Hepatocyte (in vitro differentiated cells): ENCODE measurements at regions not wholly inside any gene's neighbourhood (a gene's known extent, or its start where the extent isn't known, plus 50 kb on each side); places are given as distances from the start of the nearest gene placed in this dataset.

Experiments
- DNase-seq: peaks from one replicate; pipeline ENCODE4 v3.0.0-alpha.2; 2016; ENCODE audit warnings: low spot score
- H2AFZ ChIP-seq: fragments of 200-600 bp; sonication (generic); 2 replicates; pipeline ENCODE4 v1.6.0; 2016; ENCODE audit warnings: antibody characterized with exemption, mild to moderate bottlenecking
- H3K27ac ChIP-seq: fragments of 200-600 bp; sonication (generic); 2 replicates; pipeline ENCODE4 v1.5.1; 2016; ENCODE audit warnings: mild to moderate bottlenecking
- H3K27me3 ChIP-seq: fragments of 200-600 bp; sonication (generic); 2 replicates; pipeline ENCODE4 v1.6.1; 2016
- H3K36me3 ChIP-seq: fragments of 200-600 bp; sonication (generic); replicated peaks from 2 replicates; pipeline ENCODE4 v1.5.1; 2016; ENCODE audit warnings: low read depth; ENCODE audit not compliant: insufficient read depth
- H3K4me1 ChIP-seq: fragments of 200-600 bp; sonication (generic); 2 replicates; pipeline ENCODE4 v1.5.1; 2016; ENCODE audit warnings: mild to moderate bottlenecking, moderate library complexity; ENCODE audit not compliant: insufficient read depth
- H3K4me2 ChIP-seq: fragments of 200-600 bp; sonication (generic); 2 replicates; pipeline ENCODE4 v1.6.0; 2016
- H3K4me3 ChIP-seq: fragments of 200-600 bp; sonication (generic); 2 replicates; pipeline ENCODE4 v1.5.1; 2016; ENCODE audit warnings: mild to moderate bottlenecking
- H3K79me2 ChIP-seq: fragments of 200-600 bp; sonication (generic); 2 replicates; pipeline ENCODE4 v1.6.0; 2017; ENCODE audit warnings: mild to moderate bottlenecking
- H3K9me2 ChIP-seq: fragments of 200-600 bp; sonication (generic); replicated peaks from 2 replicates; pipeline ENCODE4 v1.6.0; 2017; ENCODE audit warnings: mild to moderate bottlenecking; ENCODE audit not compliant: insufficient read depth
- H3K9me3 ChIP-seq: fragments of 200-600 bp; sonication (generic); 2 replicates; pipeline ENCODE4 v1.5.1; 2016; ENCODE audit warnings: low read depth, mild to moderate bottlenecking
- H4K20me1 ChIP-seq: fragments of 200-600 bp; sonication (generic); 2 replicates; pipeline ENCODE4 v1.6.0; 2016; ENCODE audit warnings: mild to moderate bottlenecking; ENCODE audit not compliant: insufficient read depth, poor library complexity, severe bottlenecking
- CTCF ChIP-seq: fragments of 200-600 bp; sonication (generic); IDR thresholded peaks from 2 replicates; pipeline ENCODE4 v1.5.1; 2016; ENCODE audit warnings: antibody characterized with exemption, mild to moderate bottlenecking; ENCODE audit not compliant: poor library complexity
- EZH2 ChIP-seq: fragments of 200-600 bp; sonication (generic); IDR thresholded peaks from 2 replicates; pipeline ENCODE4 v1.6.1; 2016; ENCODE audit warnings: antibody characterized with exemption, mild to moderate bottlenecking, borderline replicate concordance
- EZH2phosphoT487 ChIP-seq: fragments of 200-600 bp; sonication (generic); IDR thresholded peaks from one replicate; pipeline ENCODE4 v1.6.1; 2018; ENCODE audit warnings: antibody characterized with exemption, mild to moderate bottlenecking, low read depth, moderate library complexity; ENCODE audit not compliant: unreplicated experiment, severe bottlenecking
- WGBS: methylation state at CpG from one replicate; pipeline ENCODE4 v1.1.6; 2016; ENCODE audit warnings: low lambda C conversion rate; ENCODE audit errors: missing lambda C conversion rate; 5-methylcytosine and 5-hydroxymethylcytosine counted together

DNA sequence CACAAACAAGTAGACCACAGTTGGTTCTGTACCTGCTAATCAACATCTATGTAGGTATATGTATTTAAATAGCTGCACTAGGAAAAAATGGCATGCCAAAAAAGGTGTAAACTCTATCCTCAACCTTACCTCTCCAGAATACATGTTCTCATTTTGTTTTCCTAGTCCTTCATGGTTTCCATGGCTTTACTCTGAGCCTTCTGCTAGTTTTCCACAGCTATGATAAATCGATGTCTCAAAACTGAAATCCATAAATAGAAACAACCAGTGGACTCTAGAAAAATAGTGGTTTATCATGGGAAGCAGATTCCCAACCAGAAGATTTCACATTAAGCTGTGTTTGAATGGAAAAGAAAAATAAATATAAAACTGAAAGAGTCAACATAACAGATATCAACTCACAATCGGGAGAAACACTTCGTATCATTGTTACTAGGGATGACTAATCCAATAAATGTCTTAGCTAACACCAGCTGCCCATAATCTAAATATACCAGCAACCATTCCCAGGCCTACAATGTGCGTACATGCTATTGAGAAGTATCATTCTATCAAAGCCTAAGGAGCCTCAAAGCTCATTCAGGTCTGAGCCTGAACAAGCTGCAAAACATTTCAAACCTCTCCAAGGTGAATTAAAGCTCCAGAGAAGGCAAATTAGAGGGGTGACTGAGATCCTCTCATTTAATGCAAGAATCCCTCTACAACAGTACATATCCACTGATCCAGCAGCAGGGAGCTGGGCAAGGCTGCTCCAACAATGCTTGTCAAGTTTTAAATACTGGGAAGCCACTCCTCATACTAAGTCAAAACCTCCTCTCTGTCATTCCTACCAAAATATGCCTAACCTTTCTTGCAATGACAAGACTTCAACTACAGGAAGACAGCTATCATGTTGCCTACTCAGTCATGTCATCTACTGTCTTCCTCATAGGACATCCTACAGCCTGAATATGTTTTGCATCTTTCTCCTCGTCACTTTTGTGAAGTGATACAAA is 90.2 kb downstream of the KCTD12 start:
- Histone ChIP-seq H3K36me3 (no peaks in the 10 kb centered on the region), H3K4me1 (peaks cover 5% of the 10 kb centered on the region), H4K20me1 (no peaks in the 10 kb centered on the region), H3K4me2 (no peak overlapping the region), H3K27me3 (no peaks in the 10 kb centered on the region), H3K9me2 (no peaks in the 10 kb centered on the region), H3K9me3 (no peaks in the 10 kb centered on the region), H2AFZ (no peak overlapping the region), H3K79me2 (no peaks in the 10 kb centered on the region), H3K27ac (peak overlapping the region; percentile 28), H3K4me3 (no peak overlapping the region)
- WGBS = 63% methylated on average over 5 of the region's 5 CpGs
- DNase-seq = no peak
- TF ChIP-seq CTCF (no peak), EZH2 (no peak), EZH2phosphoT487 (no peak)

DNA sequence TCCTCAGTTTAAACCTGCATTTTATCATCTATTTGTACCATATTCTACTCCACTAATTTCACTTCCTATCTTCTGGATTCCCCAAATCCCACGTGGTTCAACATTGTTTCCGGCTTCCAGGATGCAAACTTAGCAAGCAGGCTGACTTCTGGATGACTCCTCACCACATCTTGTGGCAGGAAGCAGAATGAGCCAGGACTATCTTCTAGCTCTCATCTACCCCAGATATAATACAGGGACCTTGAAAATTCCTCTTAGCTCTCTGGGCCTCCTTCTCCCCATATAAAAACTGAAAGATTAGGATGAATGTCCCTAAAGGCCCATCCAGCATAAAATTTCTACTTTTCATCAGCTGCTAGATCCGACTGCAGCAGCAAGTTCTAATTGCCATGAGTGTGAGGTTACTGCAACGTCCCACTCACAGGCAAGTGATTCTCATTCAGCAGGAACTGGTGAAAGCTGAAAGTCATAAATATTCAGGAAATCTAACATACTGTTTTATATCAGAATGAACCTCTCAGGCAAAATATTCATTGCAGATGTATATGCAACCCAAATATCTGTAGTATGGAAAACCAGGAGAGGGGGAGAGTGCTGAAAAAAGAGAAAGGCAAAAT is 93.4 kb downstream of the KCTD12 start:
- Histone ChIP-seq H3K4me2 (no peak overlapping the region), H3K4me1 (peaks cover 5% of the 10 kb centered on the region), H3K27ac (no peak overlapping the region), H3K9me3 (no peaks in the 10 kb centered on the region), H3K27me3 (no peaks in the 10 kb centered on the region), H3K9me2 (no peaks in the 10 kb centered on the region), H3K79me2 (no peaks in the 10 kb centered on the region), H3K36me3 (no peaks in the 10 kb centered on the region), H3K4me3 (no peak overlapping the region), H2AFZ (no peak overlapping the region), H4K20me1 (no peaks in the 10 kb centered on the region)
- TF ChIP-seq EZH2phosphoT487 (no peak), CTCF (no peak), EZH2 (no peak)
- DNase-seq = no peak
- 55% methylated on average over 4 of the region's 4 CpGs for WGBS

GRCh38 chr13:76790980-76791819 is 95.0 kb downstream of the KCTD12 start:
- H3K4me2 ChIP-seq = no peak overlapping the region
- no peak for DNase-seq
- H3K27ac ChIP-seq = no peak overlapping the region
- no peaks in the 10 kb centered on the region for H3K79me2 ChIP-seq
- H3K4me3 ChIP-seq = no peak overlapping the region
- no peaks in the 10 kb centered on the region for H4K20me1 ChIP-seq
- H2AFZ ChIP-seq = no peak overlapping the region
- no peaks in the 10 kb centered on the region for H3K9me2 ChIP-seq
- TF ChIP-seq EZH2phosphoT487 (no peak), CTCF (no peak), EZH2 (no peak)
- H3K4me1 ChIP-seq = peaks cover 2% of the 10 kb centered on the region
- H3K36me3 ChIP-seq = no peaks in the 10 kb centered on the region
- H3K27me3 ChIP-seq = no peaks in the 10 kb centered on the region
- no peaks in the 10 kb centered on the region for H3K9me3 ChIP-seq
- WGBS = 70% methylated on average over 10 of the region's 10 CpGs
